Natural killer cell treated with Interleukin-12 subunit alpha and Interleukin-12 subunit beta and Interleukin-15 and Interleukin-18, amount 100 ng/mL, for 72 hours (primary cell): ENCODE measurements at regions not wholly inside any gene's neighbourhood (a gene's known extent, or its start where the extent isn't known, plus 50 kb on each side); places are given as distances from the start of the nearest gene placed in this dataset.

ENCODE experiments used
- ATAC-seq, 2 donors: fragments of 150-1000 bp; cut with Tn5 transposase in 1 of 2; sonication (Bioruptor Pico), chemical (Tn5 transposase) in 1 of 2; 2 replicates each; pipeline ENCODE4 v1.10.0; 2021
- DNase-seq: peaks from one replicate; pipeline ENCODE4 v3.0.0; 2022; ENCODE audit warnings: low spot score
- H3K27ac Mint-ChIP-seq, 2 donors: 1 replicate in 1 of 2; 2 replicates in 1 of 2; pipeline ENCODE4 v1.8.0; 2022; ENCODE audit warnings: mixed read lengths in 2 of 2, mild to moderate bottlenecking in 1 of 2, moderate library complexity in 1 of 2
- H3K27me3 Mint-ChIP-seq, 2 donors: 1 replicate in 1 of 2; 2 replicates in 1 of 2; pipeline ENCODE4 v1.8.0; 2022; ENCODE audit warnings: mixed read lengths in 2 of 2
- H3K36me3 Mint-ChIP-seq: one replicate; pipeline ENCODE4 v1.8.0; 2022; ENCODE audit warnings: mixed read lengths
- H3K4me1 Mint-ChIP-seq, 2 donors: 1 replicate in 1 of 2; 2 replicates in 1 of 2; pipeline ENCODE4 v1.8.0; 2022; ENCODE audit warnings: low read depth in 2 of 2, mixed read lengths in 2 of 2, mild to moderate bottlenecking in 1 of 2
- H3K4me3 Mint-ChIP-seq: one replicate; pipeline ENCODE4 v1.8.0; 2022; ENCODE audit warnings: mixed read lengths
- H3K9me3 Mint-ChIP-seq: 2 replicates; pipeline ENCODE4 v1.8.0; 2022; ENCODE audit warnings: mixed read lengths

- H3K27me3 Mint-ChIP-seq = no peaks in the 10 kb centered on the region
- peaks cover 4% of the 10 kb centered on the region for H3K36me3 Mint-ChIP-seq
- H3K4me1 Mint-ChIP-seq = no peaks in the 10 kb centered on the region
- H3K27ac Mint-ChIP-seq = no peak overlapping the region
- no peak for DNase-seq
- no peak overlapping the region for H3K4me3 Mint-ChIP-seq
- peaks cover 4% of the 10 kb centered on the region for H3K9me3 Mint-ChIP-seq
- ATAC-seq = no peak
Measured at GRCh38 chr4:112966701-112967488, 82.6 kb upstream of the ANK2 start.

- Mint-ChIP-seq H3K27me3 (no peaks in the 10 kb centered on the region), H3K36me3 (peaks cover 4% of the 10 kb centered on the region), H3K4me3 (no peak overlapping the region), H3K27ac (no peak overlapping the region), H3K4me1 (no peaks in the 10 kb centered on the region), H3K9me3 (peaks cover 4% of the 10 kb centered on the region)
- ATAC-seq = no peak
- no peak for DNase-seq
Measured at GRCh38 chr4:112968451-112969159, 80.8 kb upstream of the ANK2 start.

- Mint-ChIP-seq H3K36me3 (no peaks in the 10 kb centered on the region), H3K4me3 (no peak overlapping the region), H3K4me1 (no peaks in the 10 kb centered on the region), H3K27me3 (no peaks in the 10 kb centered on the region), H3K27ac (no peak overlapping the region), H3K9me3 (peaks cover 4% of the 10 kb centered on the region)
- ATAC-seq (no peak), DNase-seq (no peak)
Measured at GRCh38 chr4:112970903-112971302, 78.5 kb upstream of the ANK2 start.

- no peak overlapping the region for H3K27ac Mint-ChIP-seq
- no peaks in the 10 kb centered on the region for H3K27me3 Mint-ChIP-seq
- DNase-seq = no peak
- ATAC-seq = no peak
- H3K4me1 Mint-ChIP-seq = no peaks in the 10 kb centered on the region
- H3K9me3 Mint-ChIP-seq = peaks cover 4% of the 10 kb centered on the region
- no peak overlapping the region for H3K4me3 Mint-ChIP-seq
- no peaks in the 10 kb centered on the region for H3K36me3 Mint-ChIP-seq
Measured at GRCh38 chr4:112973750-112974251, 75.7 kb upstream of the ANK2 start.

- ATAC-seq = no peak
- no peaks in the 10 kb centered on the region for H3K9me3 Mint-ChIP-seq
- H3K27ac Mint-ChIP-seq = no peak overlapping the region
Measured at GRCh38 chr4:112975567-112976355, 73.7 kb upstream of the ANK2 start.

GRCh38 chr4:112978691-112979472 is 70.6 kb upstream of the ANK2 start:
- peaks cover 0 to 10% of the 10 kb centered on the region in 2 donors for H3K27me3 Mint-ChIP-seq
- H3K9me3 Mint-ChIP-seq = peaks cover 4% of the 10 kb centered on the region
- H3K4me1 Mint-ChIP-seq = no peaks in the 10 kb centered on the region
- peak in 1 of 2 donors; percentile 11 for ATAC-seq
- no peak for DNase-seq
- no peaks in the 10 kb centered on the region for H3K36me3 Mint-ChIP-seq
- H3K4me3 Mint-ChIP-seq = no peak overlapping the region
- no peak overlapping the region for H3K27ac Mint-ChIP-seq

More at GRCh38 chr4:112975567-112976355, 73.7 kb upstream of the ANK2 start:
- no peak for DNase-seq
- H3K4me1 Mint-ChIP-seq = no peaks in the 10 kb centered on the region
- peaks cover 0 to 1% of the 10 kb centered on the region in 2 donors for H3K27me3 Mint-ChIP-seq
- no peak overlapping the region for H3K4me3 Mint-ChIP-seq
- no peaks in the 10 kb centered on the region for H3K36me3 Mint-ChIP-seq

- no peaks in the 10 kb centered on the region for H3K36me3 Mint-ChIP-seq
- H3K27me3 Mint-ChIP-seq = peaks cover 0 to 10% of the 10 kb centered on the region in 2 donors
- H3K4me1 Mint-ChIP-seq = no peaks in the 10 kb centered on the region
- H3K27ac Mint-ChIP-seq = no peak overlapping the region
- no peak for DNase-seq
- no peak overlapping the region for H3K4me3 Mint-ChIP-seq
- no peak for ATAC-seq
- H3K9me3 Mint-ChIP-seq = peaks cover 4% of the 10 kb centered on the region
Measured at GRCh38 chr4:112979881-112980421, 69.5 kb upstream of the ANK2 start.

- Mint-ChIP-seq H3K27ac (no peak overlapping the region), H3K36me3 (no peaks in the 10 kb centered on the region), H3K27me3 (peaks cover 0 to 10% of the 10 kb centered on the region in 2 donors), H3K9me3 (peaks cover 4% of the 10 kb centered on the region), H3K4me1 (no peaks in the 10 kb centered on the region), H3K4me3 (no peak overlapping the region)
- ATAC-seq (no peak), DNase-seq (no peak)
Measured at GRCh38 chr4:112982680-112983079, 66.8 kb upstream of the ANK2 start.

GRCh38 chr4:112994732-112995464 is 54.6 kb upstream of the ANK2 start:
- Mint-ChIP-seq H3K4me1 (no peaks in the 10 kb centered on the region), H3K27ac (no peak overlapping the region), H3K9me3 (peaks cover 4% of the 10 kb centered on the region), H3K36me3 (no peaks in the 10 kb centered on the region), H3K4me3 (no peak overlapping the region), H3K27me3 (no peaks in the 10 kb centered on the region)
- no peak for ATAC-seq
- DNase-seq = no peak
